SIG-M5 treated with dmso at 0.1 percent for 504 hours (cell line): ENCODE measurements at regions not wholly inside any gene's neighbourhood (a gene's known extent, or its start where the extent isn't known, plus 50 kb on each side); places are given as distances from the start of the nearest gene placed in this dataset.

Experiments used
- DNase-seq: peaks from one replicate; lab custom pipeline; 2025; ENCODE audit not compliant: unreplicated experiment; lab: John Stamatoyannopoulos, UW

DNA sequence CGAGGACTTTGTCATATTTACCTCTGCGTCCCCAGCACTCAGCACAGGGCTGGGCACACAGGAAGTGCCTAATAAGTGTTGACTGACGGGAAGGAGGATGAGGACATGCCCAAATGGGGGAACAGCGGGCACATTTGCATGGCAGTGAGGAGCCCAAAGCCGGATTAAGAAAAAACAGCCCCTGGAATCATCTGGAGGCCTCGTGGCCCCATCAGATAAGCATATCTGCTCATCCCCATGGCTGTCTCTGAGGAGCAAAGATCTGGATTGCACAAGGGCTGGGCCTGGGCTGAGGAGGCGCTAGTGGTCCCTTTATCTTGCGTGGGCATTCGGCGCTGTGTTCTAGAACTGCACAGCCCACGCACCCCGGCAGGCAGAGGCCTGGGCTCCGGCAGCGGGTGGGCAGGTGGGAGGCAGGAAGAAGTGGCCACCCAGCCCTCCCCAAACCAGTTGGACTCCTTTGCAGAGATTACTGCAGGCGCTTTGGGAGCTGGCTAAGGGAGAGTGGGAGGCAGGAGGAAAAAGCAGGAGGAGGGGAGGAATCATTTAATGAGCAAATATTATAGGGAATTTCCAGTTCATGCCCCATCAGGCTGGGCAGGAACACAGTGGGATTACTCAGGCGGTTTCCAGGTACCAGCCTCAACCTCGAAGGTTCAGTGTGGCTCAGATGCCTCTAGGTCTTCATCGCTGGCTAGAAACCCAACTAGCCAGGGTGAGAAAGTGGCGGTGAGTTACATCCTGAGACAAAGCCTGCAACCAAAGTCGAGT, 108.1 kb downstream of the CEBPB start:
- DNase-seq: no peak

DNA sequence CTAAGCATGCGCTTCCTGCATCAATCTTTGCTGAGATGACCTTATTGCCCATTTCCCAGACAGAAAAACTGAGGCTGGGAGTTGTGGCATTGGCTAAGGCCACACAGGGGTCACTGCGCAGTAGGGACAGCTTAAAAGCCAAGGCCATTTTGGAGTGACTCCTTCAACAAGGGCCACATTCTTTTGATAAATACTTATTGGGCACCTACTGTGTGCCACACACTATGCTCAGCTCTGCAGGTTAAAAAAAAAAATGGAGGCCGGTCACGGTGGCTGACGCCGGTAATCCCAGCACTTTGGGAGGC, 108.6 kb downstream of the CEBPB start:
- DNase-seq: no peak

DNA sequence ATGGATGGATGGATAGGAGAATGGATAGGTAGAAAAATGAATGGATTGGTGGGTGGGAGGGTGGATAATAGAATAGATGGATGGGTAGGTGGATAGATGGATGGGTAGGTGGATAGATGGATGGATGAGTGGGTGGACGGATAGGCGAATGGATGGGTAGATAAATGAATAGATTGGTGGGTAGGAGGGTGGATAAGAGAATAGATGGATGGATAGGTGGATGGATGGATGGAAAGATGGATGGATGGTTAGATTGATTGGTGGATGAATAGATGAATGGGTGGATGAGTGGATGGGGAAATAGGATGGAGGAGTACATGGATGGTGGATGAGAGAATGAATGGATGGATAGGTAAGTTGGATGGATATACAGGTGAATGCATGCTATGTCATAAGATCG, 110.5 kb downstream of the CEBPB start:
- DNase-seq: no peak

DNA sequence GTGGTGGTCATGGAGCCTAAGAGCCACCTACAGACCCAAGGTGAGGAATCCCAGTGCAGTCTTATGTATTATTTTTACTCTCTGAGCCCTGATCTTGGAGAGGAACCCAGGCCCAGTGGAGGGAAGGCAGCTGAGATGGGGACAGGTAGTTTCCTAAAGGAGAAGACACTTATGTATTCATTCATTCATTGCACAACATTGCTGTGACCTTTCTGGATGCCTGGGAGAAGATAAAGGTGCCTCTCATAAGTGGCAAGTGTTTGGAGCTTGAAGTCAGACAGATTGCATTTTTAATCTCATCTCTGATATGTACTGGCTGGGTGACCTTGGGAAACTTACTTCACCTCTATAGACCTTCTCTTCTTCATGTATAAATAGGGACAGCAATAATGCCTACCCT, 111.1 kb downstream of the CEBPB start:
- no peak for DNase-seq

DNA sequence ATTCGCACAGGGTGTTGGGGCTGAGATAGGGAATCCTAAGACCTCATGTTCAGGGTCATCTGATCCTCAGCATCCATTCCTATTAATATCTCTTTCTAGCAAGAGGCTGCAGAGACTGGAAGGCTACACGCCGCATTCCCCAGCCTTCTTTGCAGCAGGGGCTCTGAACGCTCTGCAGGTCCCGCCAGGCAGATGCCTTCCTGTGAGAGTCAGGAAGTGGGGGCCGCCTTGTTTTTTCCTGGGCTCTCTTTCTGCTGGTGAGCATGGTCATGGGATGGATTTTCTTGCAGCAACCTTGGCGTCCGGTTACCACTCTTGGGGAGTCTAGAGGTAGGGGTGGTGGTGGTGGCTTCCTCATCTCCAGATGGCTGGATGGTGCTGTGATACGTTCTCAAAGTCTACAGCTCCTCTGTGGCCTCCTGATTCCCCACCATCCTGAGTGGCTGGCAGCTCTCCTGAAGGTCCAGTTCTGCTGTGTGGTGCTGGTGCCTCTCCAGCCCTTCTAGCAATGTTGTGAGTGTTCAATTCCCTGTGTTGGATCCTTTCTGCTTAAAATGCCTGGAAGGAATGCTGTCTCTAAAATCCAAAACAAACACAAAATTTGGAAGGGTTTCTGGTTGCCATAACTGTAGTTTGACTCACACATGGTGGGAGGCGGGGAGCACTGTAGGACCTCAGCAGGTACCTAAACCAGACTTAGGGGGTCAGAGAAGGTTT, 111.9 kb downstream of the CEBPB start:
- DNase-seq: no peak

DNA sequence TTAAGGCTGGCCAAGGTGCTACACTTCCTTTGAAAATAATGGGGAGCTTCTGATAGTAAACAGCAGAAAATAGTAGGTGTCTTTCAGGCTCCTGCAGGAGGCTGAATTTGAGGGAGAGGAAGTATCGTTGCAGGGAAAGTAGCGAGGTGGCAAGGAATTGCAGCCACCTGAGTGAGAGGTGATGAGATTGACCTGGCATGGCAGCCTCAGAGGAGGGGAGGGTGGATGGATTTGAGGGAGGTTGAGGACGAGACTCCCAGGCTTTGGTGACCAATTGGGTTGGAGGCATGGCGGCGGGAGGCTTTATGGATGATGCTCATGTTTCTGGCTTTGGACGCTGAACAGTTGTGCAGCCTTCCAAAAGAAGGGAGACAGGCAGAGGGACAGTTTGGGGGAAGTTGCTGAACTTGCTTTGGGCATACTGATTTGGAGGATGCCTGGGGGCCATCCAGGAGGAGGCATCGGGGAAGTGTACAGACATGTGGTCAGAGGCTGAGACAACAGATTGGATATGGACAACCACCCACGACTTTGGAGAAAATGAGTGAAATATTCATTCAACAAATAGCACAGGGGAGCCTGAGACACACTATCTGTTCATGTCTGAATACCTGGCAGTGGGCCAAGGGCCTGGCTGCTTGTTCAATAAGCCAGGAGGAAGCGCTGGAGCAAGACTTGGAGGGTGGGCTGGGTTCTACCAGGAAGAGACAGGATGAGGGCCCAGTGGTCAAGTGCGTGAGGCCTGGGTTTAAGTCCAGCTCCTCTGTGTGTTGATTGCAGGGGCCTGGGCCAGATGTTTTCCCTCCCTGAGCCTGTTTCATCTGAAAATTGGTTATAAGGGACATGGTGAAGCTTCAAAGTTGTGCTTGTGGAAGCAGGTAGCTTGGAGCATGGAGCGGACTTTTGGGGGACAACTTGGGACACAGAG, 113.2 kb downstream of the CEBPB start:
- no peak for DNase-seq

DNA sequence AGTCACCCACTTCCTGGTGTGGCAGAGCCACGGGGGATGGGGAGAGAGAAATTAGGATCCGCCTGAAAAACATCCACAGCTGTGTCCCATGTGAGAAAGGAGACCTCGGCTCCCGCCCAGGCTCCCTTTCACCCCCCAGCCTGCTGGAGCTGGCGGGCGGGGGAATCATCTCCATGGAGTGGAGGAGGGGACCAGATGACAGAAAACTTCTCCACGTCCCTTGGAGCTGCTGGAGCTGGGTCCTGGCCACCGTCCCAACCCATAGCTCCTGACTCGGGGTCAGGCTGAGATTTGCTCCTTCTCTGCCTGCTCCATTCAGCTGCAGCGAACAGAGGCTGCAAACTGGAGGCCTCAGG, 113.8 kb downstream of the CEBPB start:
- no peak for DNase-seq

DNA sequence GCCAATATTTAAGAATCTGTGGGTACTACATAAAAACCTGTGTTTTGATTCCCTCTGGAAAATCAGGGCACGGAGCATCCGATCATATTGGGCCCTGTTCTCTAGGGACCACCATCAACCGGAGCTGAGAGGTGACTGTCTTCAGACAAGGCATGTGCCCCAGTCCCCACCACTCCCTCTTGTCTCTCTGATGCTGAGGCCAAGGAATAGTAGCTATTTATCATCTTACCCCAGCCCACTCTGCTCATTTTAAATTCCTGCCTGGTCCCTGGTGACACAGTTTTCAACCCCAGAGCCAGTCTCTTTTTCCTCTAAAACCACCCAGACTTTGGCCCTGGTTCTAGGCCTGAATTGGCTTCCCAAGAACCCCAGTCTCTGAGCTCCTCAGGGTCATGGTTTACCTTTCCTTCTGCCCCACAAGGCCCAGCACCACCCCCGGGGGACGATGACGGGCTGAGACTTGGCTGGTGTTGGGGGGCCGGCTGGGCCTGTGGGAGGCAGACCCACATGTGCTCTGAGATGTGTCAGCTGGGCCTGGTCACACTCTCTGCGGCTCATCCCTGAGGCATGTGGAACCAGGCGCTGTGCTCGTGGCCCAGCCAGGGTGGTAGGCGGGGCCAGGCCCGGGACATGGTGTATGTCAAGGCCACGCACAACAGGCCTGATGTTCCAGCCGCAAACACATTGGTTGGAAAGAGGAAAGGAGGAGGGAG, 114.4 kb downstream of the CEBPB start:
- DNase-seq: no peak

DNA sequence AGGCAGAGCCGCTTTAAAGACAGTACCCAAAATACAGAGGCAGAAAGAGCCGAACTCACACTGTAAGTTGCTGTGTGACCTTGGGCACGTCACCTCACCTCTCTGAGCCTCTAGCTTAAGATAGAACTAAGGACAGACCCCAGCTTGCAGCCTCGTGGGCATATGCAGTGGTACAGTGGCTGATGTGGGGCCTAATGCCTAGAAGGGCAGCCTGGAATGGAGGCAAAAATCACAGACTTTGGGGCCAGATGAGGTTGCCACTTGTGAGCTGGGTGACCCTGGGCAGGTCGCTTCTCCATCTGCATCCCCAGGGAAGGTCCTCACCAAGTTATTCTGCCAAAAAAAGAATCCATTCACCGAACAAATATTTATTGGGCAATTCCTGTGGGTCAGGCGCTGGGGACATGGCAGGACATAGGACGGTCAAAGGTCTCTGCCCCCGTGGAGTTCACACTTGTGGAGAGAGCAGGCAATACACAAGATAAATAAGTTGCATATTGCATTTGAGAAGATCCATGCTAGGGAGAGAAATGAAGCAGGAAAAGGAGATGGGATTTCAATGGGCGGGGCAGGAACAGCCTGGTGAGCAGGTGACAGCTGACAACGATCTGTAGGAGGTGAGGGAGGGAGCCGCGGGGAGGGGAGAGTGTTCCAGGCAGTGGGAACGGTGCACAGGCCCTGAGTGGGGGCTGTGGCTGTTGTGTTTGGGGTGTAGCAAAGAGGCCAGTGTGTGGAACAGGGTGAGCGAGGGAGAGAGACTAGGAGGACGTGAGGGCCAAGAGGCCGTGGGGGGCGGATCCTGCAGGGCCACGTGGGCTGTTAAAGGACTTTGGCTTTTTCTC, 115.2 kb downstream of the CEBPB start:
- DNase-seq: no peak

DNA sequence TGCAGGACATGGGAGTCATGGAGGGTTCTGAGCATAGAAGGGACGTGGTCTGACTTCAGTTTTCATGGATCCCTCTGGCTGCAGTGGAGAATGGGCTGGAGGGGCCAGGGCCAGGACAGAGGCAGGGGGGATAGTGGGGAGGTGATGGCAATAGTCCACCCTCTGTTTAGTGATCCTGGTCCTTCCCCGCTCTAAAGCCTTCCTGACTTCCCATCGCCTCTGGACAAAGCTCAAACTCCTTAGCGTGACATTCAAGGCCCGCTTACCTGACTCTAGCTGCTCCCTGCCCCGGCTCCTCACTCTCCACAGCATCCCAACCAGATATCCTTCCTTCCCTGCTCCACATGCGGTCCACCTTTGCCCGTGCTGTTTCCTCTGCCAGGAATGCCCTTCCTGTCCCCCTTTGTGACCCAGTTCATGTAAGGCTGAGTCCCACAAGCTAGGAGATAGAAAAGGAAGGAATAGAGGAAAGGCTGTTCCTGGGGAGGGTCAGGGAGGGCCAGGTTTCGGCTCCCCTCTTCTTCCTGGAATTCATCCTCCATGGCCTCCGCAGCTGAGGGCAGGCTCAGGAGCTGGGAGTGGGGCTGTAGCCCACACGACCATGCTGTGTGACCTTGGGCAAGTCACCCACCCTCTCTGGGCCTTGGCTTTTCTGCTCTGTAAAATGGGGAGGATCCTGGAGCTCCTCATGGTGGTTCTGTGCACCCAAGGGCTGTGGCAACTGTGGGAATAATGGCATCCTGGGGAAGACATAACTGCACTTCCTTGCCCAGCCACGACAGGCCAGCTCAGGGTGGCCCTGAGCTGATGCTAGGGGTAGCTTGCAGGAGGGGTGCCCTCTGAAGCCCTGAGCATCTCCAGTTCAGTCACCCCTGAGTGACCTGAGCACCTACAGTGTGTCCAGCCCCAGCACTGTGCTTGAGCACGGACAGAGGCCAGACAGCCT, 116.1 kb downstream of the CEBPB start:
- DNase-seq: no peak

DNA sequence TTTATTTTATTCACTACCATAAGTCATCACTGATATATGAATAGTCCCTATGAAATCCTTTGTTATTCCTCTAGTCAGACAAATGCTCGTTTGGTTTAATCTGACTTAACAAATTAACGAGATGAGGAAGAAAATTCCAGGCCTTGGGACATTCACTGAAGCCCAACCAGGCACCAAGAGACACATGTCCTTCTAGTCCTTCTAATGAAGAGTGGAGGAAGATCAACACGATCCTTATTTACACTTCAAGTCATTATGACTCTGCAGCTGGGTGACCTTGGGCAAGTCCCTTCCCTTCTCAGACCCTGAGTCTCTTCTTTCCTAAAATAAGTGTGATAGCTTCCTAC, 117.5 kb downstream of the CEBPB start:
- DNase-seq: no peak

DNA sequence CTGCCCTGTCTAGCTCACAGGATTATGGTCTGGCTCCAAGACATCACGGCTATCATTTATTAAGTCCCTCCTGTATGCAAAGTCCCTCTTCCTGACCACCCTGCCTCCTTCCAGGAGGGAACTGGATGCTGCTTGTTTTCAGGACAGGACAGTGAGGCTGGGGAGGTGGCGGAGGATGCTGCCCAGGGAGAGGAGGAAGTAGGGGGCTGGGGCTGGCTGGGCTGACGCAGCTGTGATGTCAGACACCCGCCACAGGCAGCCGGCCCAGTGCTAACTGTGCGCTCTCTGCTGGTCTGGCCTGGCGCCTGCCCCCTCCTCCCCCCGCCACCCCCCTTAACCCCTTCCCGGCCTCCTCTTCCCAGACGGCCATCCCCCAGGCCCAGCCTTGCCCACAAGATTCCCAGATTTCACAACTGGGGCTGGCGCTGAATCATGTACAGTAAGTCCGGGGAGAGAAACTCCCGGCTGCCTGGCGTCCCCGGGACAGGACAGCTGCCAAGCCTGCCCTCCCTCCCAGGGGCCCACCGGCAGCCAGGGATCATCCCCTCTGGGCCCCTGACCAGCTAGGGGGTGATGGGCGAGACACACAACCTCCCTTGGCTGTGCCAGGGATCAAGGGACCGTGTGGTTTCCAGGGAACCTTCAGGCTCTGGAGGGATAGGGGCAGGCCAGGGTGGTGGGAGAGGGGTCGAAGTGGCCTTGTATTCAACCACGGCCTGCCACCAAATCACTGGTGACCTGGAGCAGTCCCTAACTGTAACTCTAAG, 118.1 kb downstream of the CEBPB start:
- no peak for DNase-seq

DNA sequence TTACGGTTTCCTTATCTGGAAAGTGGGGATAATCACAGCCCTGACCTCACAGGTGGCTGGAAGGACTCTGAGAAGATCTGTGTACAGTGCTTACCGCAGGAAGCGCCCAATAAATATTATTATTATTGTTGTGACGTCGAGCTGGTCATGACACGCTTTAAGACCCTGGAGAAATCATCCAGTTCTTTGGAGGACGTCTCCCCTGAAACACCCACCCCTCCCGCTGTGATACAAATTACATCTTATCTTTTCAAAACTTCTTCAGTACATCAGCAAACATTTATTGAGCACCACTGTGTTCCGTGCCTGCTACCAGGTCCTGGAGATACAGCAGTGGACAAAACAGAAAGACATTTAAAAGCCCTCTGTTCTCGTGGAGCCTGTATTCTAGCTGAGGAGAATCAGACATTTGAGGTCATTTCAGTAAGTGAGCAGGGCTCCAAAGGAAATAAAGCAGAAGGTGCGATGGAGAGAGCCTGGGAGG, 118.7 kb downstream of the CEBPB start:
- DNase-seq: no peak

DNA sequence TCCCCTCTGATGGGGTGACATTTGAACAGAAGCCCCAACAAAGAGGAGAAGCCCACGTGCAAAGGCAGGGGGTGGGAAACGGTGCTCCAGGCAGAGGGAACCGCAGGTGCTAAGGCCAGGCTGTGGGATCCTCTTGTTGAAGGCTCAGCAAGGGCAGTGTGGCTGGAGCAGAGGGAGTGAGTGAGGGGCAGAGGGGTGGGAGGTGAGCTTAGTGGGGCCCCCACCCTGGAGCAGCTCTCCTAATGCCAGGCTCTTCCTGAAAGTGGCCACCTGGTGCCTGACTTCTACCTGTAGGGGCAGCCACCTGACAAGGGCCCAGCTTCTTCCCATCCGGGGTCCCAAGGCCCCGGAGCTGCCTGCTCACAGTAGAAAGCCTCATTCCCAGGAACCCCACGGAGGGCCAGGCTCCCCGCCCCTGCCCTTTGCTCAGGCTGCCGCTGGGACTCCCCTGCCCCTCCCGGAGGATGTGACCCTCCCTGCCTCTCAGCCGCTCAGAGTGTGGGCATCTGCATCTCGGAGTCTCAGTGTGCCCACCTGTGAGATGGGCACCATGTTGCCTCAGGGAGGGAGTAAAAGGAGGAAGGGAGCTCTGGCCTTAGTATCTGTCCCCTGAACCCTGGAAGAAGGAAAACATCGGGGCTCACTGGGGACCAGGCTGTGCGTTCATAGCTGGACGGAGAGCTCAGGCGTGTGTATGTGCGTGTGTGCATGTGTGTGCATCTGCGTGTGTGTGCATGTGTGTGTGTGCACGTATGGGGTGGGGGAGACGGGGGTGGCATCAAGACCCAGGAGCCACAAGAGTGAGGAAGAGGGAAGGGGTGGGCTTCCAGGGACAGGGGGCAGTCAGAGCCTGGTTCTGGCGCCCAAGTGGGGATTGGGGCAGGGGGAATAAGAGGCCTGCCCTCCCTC, 119.4 kb downstream of the CEBPB start:
- DNase-seq: no peak

DNA sequence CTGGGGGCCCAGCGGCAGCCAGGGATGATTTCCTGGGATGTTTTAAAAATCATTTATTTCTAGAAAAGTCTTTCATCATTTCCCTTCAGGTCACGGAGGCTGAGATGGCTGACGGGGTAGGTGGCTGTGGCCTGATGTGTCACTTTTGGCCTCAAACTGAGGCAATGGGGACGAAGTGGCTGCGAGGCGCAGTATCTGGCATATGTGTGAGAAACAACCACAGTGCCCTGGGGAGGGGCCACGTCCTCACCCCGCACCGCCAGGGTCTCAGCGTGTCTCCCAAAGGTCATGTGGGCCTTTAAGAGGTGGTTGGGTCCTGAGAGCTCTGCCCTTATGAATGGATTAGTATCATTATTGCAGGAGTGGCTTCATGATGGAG, 120.0 kb downstream of the CEBPB start:
- DNase-seq: no peak

DNA sequence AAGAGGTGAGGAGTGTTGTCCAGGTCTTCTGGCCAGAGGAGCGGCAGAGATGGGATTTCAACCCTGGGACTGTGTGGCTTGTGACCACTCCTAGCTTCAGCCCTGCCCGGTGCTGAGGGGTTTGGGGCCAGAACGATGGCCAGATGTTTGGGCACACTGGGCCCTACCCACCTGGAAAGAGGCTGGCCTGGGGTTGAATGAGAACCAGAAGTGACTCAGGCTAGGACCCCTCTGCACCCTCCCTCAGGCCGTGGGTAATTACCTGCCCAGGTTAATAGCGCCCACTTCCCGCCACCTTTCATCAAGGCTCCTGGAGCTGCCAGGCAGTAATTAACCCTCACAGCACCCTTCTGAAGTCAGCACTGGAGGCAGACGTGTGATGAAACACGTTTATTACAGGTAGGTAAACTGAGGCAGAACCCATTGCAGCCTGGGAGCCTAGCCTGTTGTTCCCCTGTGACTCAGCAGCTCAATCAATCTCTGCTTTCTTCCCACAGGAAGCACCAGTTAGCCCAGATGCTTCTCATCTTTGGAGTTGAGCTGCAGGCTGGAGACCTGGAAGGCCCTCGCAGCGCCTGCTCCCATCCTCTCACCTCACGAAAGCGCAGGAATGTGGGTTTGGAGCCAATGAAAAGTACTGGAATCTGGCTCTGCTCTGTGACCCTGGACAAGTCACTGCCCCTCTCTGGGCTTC, 120.8 kb downstream of the CEBPB start:
- no peak for DNase-seq
